HG03342 (cell line): ENCODE measurements at regions not wholly inside any gene's neighbourhood (a gene's known extent, or its start where the extent isn't known, plus 50 kb on each side); places are given as distances from the start of the nearest gene placed in this dataset.

Experiments
- ATAC-seq: cut with Tn5 transposase; IDR thresholded peaks from one replicate; pipeline ENCODE4 v1.9.1; 2021; ENCODE audit warnings: mild to moderate bottlenecking, moderate library complexity; ENCODE audit not compliant: unreplicated experiment

GRCh38 chr11:134478176-134478575, 66.1 kb upstream of the B3GAT1 start:
- ATAC-seq = no peak

- ATAC-seq = no peak
Measured at GRCh38 chr11:134477486-134477885, 65.4 kb upstream of the B3GAT1 start.

- ATAC-seq = no peak
Measured at GRCh38 chr11:134476435-134477021, 64.5 kb upstream of the B3GAT1 start.

GRCh38 chr11:134475951-134476350, 63.9 kb upstream of the B3GAT1 start:
- no peak for ATAC-seq

GRCh38 chr11:134474942-134475341, 62.9 kb upstream of the B3GAT1 start:
- no peak for ATAC-seq

- no peak for ATAC-seq
Measured at GRCh38 chr11:134474070-134474860, 62.2 kb upstream of the B3GAT1 start.

- no peak for ATAC-seq
Measured at GRCh38 chr11:134471716-134472455, 59.8 kb upstream of the B3GAT1 start.

- no peak for ATAC-seq
Measured at GRCh38 chr11:134471087-134471715, 59.2 kb upstream of the B3GAT1 start.

GRCh38 chr11:134470238-134470637, 58.2 kb upstream of the B3GAT1 start:
- no peak for ATAC-seq

- ATAC-seq = no peak
Measured at GRCh38 chr11:134469627-134470026, 57.6 kb upstream of the B3GAT1 start.

GRCh38 chr11:134468796-134469195, 56.8 kb upstream of the B3GAT1 start:
- ATAC-seq = no peak

GRCh38 chr11:134468081-134468668, 56.1 kb upstream of the B3GAT1 start:
- no peak for ATAC-seq

GRCh38 chr11:134466610-134467567, 54.8 kb upstream of the B3GAT1 start:
- no peak for ATAC-seq

GRCh38 chr11:134466156-134466555, 54.1 kb upstream of the B3GAT1 start:
- no peak for ATAC-seq

- ATAC-seq = no peak
Measured at GRCh38 chr11:134464981-134465730, 53.1 kb upstream of the B3GAT1 start.

GRCh38 chr11:134464196-134464595, 52.2 kb upstream of the B3GAT1 start:
- ATAC-seq = no peak

GRCh38 chr11:134463716-134464115, 51.7 kb upstream of the B3GAT1 start:
- ATAC-seq = no peak
